ENCODE measurements at regions not wholly inside any gene's neighbourhood (a gene's known extent, or its start where the extent isn't known, plus 50 kb on each side); places are given as distances from the start of the nearest gene placed in this dataset.

DNA sequence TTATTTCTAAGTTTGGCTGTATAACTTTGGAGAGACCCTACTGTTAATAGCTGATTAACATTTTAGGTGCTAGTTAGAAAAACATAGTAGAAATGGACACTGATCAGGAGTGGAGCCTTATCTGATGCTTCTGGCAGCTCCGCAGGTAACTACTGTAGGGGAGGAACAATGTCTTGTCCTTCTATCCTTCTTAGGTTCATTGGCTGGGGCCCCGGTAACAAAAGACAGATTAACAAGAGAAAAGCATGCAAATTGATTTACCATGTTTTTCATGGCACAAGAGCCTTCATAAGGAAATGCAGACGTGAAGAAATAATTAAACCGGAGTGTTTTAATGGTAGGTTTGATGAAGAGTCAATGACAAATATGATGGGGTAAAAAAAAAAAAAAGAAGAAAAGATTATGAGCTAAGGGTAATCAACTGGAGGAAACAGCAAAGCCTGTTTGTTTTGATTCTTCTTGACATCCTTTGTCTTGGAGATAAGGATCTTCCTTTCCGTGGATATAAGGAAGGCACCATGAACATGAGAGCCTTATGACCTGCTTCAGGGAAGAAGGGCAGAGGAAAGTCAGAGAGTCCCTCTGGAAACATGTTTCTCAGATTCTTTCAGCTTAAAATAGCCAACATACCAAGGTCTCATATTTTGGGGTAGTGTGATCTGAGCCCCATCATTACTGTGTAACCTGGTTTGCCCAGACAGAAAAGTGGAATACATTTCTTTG, 62.4 kb upstream of the GCFC2 start:
- TF ChIP-seq, protein P1, sequence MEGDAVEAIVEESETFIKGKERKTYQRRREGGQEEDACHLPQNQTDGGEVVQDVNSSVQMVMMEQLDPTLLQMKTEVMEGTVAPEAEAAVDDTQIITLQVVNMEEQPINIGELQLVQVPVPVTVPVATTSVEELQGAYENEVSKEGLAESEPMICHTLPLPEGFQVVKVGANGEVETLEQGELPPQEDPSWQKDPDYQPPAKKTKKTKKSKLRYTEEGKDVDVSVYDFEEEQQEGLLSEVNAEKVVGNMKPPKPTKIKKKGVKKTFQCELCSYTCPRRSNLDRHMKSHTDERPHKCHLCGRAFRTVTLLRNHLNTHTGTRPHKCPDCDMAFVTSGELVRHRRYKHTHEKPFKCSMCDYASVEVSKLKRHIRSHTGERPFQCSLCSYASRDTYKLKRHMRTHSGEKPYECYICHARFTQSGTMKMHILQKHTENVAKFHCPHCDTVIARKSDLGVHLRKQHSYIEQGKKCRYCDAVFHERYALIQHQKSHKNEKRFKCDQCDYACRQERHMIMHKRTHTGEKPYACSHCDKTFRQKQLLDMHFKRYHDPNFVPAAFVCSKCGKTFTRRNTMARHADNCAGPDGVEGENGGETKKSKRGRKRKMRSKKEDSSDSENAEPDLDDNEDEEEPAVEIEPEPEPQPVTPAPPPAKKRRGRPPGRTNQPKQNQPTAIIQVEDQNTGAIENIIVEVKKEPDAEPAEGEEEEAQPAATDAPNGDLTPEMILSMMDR (IDR thresholded peaks at IDR 0.05 in 4 of 5, conservative IDR thresholded peaks at IDR 0.05 in 1 of 5) = no peak
- TF ChIP-seq POLR2A (IDR thresholded peaks at IDR 0.05) = no peak
